ENCODE measurements at regions not wholly inside any gene's neighbourhood (a gene's known extent, or its start where the extent isn't known, plus 50 kb on each side); places are given as distances from the start of the nearest gene placed in this dataset.

DNA sequence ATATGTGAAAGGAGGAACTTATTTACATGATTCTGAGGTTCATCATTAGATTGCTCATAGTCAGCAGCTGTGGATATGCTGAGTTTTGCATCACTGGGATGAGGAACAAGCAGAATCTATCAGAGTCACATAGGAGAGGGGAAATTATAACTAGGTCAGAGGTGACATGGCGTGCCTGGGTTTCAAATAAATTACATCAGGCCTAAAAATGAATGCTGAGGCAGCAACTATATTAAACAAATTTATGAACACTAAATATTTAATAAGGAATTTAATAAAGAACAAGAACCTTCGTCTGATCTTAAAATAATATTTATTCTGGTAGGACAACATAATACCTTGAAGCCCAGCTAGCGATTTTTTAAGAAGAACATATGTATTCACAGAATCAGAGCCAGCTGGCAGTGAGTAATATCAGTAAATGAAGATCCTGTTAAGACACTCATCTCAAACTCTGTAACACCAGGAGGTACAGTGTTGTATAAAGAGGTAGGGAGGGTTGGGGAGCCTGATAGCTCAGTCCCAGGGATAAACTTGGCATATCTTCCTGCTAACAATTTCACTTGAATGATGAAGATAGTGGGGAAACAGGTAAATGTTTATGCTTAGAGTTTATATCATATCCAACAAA is 60.9 kb upstream of the HS3ST1 start:
- TF ChIP-seq JUND (IDR thresholded peaks at IDR 0.05) (no peak), POLR2A (IDR thresholded peaks at IDR 0.05; ENCODE audit: borderline replicate concordance, extremely low read depth, insufficient read depth, insufficient read length) (no peak), YY1 (IDR thresholded peaks at IDR 0.05; ENCODE audit: extremely low read depth, insufficient replicate concordance, low read depth, low read length) (no peak), SP1 (IDR thresholded peaks at IDR 0.05; ENCODE audit: low read depth) (no peak)
- TF ChIP-seq, protein P1, sequence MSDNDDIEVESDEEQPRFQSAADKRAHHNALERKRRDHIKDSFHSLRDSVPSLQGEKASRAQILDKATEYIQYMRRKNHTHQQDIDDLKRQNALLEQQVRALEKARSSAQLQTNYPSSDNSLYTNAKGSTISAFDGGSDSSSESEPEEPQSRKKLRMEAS (IDR thresholded peaks at IDR 0.05) = no peak
